Activated CD8-positive, alpha-beta T cell treated with anti-CD3 and anti-CD28 coated beads for 36 hours (primary cell): ENCODE measurements at regions not wholly inside any gene's neighbourhood (a gene's known extent, or its start where the extent isn't known, plus 50 kb on each side); places are given as distances from the start of the nearest gene placed in this dataset.
"Not testable (repeated sequence)": the region's sequence is repeated elsewhere in the genome, so short reads cannot be mapped to it uniquely, and the experiment has no call there.

Source experiments
- ATAC-seq: fragments of 200-7000 bp; cut with Tn5 transposase; one replicate; pipeline ENCODE4 v1.10.0; 2021; ENCODE audit warnings: mild to moderate bottlenecking, moderate library complexity
- CTCF ChIA-PET: fragments of 350-600 bp; sonication (Branson Sonifier 250); formaldehyde crosslinking; loops from one replicate; lab custom pipeline; 2021; ENCODE audit warnings: antibody characterized with exemption; lab: Charles Lee
- POLR2A ChIA-PET: fragments of 350-600 bp; sonication (Branson Sonifier 250); formaldehyde crosslinking; loops from one replicate; lab custom pipeline; 2021; ENCODE audit warnings: antibody characterized with exemption; lab: Charles Lee
- DNase-seq: peaks from one replicate; pipeline ENCODE4 v3.0.0-alpha.2; 2020
- H3K27ac Mint-ChIP-seq: one replicate; pipeline ENCODE4 v1.8.0; 2021; ENCODE audit warnings: mild to moderate bottlenecking, mixed read lengths
- H3K27me3 Mint-ChIP-seq: one replicate; pipeline ENCODE4 v1.8.0; 2021; ENCODE audit warnings: mixed read lengths
- H3K36me3 Mint-ChIP-seq: one replicate; pipeline ENCODE4 v1.8.0; 2021; ENCODE audit warnings: low read depth, mixed read lengths
- H3K4me1 Mint-ChIP-seq: one replicate; pipeline ENCODE4 v1.8.0; 2021; ENCODE audit warnings: low read depth, mixed read lengths
- H3K4me3 Mint-ChIP-seq: one replicate; pipeline ENCODE4 v1.8.0; 2021; ENCODE audit warnings: mild to moderate bottlenecking, moderate library complexity, mixed read lengths
- H3K9me3 Mint-ChIP-seq: one replicate; pipeline ENCODE4 v1.8.0; 2021; ENCODE audit warnings: mixed read lengths
- CTCF ChIP-seq: fragments of 200-600 bp; IDR thresholded peaks from one replicate; pipeline ENCODE4 v1.8.0; 2022; ENCODE audit warnings: antibody characterized with exemption, mild to moderate bottlenecking
- intact Hi-C: fragments of 100-400 bp; cut with micrococcal nuclease; formaldehyde crosslinking; loops from one replicate; pipeline ENCODE4 v1.10.0; 2022

DNA sequence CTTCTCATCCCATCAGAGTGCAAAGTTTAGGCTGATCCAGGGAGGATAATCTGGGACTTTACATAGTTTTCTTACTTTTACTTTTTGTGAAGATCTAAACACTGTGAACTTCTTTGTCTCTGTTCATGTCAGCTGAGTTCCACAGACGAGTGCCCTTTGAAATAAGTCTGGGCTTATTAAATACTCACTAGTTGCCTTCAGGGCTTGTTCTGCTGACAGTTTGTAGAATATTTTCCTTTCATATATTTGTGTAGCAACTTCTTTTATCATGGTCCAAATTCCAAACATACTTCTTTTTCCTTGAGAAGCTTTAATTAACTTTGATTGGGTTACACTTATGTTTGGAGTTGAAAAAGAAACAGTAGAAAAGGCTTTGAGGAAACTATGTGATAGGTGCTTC is 109.6 kb downstream of the SH2D1A start:
- H3K4me1 Mint-ChIP-seq, result no peaks in the 10 kb centered on the region
- ChIA-PET CTCF (no interaction called here), POLR2A (no interaction called here)
- no peak overlapping the region for H3K4me3 Mint-ChIP-seq
- no peaks in the 10 kb centered on the region for H3K36me3 Mint-ChIP-seq
- H3K9me3 Mint-ChIP-seq, result no peaks in the 10 kb centered on the region
- DNase-seq, result no peak
- H3K27me3 Mint-ChIP-seq, result no peaks in the 10 kb centered on the region
- ATAC-seq, result no peak
- no peak overlapping the region for H3K27ac Mint-ChIP-seq
- intact Hi-C loops, result no loop called here
- no peak for TF ChIP-seq CTCF

DNA sequence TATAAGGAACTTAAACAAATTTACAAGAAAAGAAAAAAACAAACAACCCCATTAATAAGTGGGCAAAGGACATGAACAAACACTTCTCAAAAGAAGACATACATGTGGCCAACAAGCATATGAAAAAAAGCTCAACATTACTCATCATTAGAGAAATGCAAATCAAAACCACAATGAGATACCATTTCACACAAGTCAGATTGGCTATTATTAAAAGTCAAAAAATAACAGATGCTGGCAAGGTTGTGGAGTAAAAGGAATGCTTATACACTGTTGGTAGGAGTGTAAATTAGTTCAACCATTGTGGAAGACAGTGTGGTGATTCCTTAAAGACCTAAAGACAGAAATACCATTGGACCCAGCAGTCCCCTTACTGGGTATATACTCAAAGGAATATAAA is 113.5 kb downstream of the SH2D1A start:
- DNase-seq, H3K36me3 Mint-ChIP-seq, H3K4me1 Mint-ChIP-seq, H3K27ac Mint-ChIP-seq, ATAC-seq, H3K4me3 Mint-ChIP-seq, CTCF ChIA-PET, H3K27me3 Mint-ChIP-seq, H3K9me3 Mint-ChIP-seq, POLR2A ChIA-PET, intact Hi-C loops: not testable (repeated sequence)

GRCh38 chrX:124462931-124463330 is 116.6 kb downstream of the SH2D1A start:
- H3K4me1 Mint-ChIP-seq, result no peaks in the 10 kb centered on the region
- no peaks in the 10 kb centered on the region for H3K36me3 Mint-ChIP-seq
- ChIA-PET POLR2A (no interaction called here), CTCF (no interaction called here)
- no peaks in the 10 kb centered on the region for H3K27me3 Mint-ChIP-seq
- no peaks in the 10 kb centered on the region for H3K9me3 Mint-ChIP-seq
- H3K4me3 Mint-ChIP-seq, result no peak overlapping the region
- no peak for DNase-seq
- intact Hi-C loops, result no loop called here
- no peak for ATAC-seq
- H3K27ac Mint-ChIP-seq, result no peak overlapping the region
- no peak for TF ChIP-seq CTCF

GRCh38 chrX:124467202-124467601 is 120.8 kb downstream of the SH2D1A start:
- CTCF ChIA-PET, result no interaction called here
- POLR2A ChIA-PET, result no interaction called here
- H3K9me3 Mint-ChIP-seq, result no peaks in the 10 kb centered on the region
- no peaks in the 10 kb centered on the region for H3K4me1 Mint-ChIP-seq
- no peak overlapping the region for H3K27ac Mint-ChIP-seq
- intact Hi-C loops, result no loop called here
- ATAC-seq, result no peak
- H3K27me3 Mint-ChIP-seq, result no peaks in the 10 kb centered on the region
- no peak for TF ChIP-seq CTCF
- H3K4me3 Mint-ChIP-seq, result no peak overlapping the region
- H3K36me3 Mint-ChIP-seq, result no peaks in the 10 kb centered on the region
- DNase-seq, result no peak

DNA sequence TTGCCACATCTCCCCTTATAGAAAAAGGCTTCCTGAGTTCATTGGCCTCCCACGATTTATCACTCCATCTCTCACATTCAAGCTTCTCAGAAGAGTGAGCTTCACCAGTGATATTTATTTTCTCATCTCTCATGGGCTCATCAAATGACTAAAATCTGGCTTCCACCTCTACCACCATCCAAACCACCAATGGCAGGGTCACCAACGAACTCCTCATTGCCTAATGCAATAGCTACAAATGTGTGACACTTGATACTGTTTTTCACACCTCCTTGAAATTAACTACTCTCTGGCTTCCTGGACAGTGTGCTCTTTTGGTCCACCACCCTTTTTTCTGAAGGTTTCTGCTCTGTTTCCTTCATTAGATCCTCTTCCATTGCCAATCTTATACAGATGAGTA is 129.0 kb downstream of the SH2D1A start:
- Mint-ChIP-seq H3K9me3 (no peaks in the 10 kb centered on the region), H3K4me3 (no peak overlapping the region), H3K36me3 (no peaks in the 10 kb centered on the region)

More for the DNA sequence above, 129.0 kb downstream of the SH2D1A start:
- intact Hi-C loops, result no loop called here
- no peaks in the 10 kb centered on the region for H3K27me3 Mint-ChIP-seq
- CTCF ChIA-PET, result no interaction called here
- peak; percentile 1 for DNase-seq
- TF ChIP-seq CTCF, result no peak
- no peak overlapping the region for H3K27ac Mint-ChIP-seq
- H3K4me1 Mint-ChIP-seq, result peaks cover 3% of the 10 kb centered on the region
- POLR2A ChIA-PET, result no interaction called here
- ATAC-seq, result no peak
